Left lung (tissue), 4 donors: ENCODE measurements at regions not wholly inside any gene's neighbourhood (a gene's known extent, or its start where the extent isn't known, plus 50 kb on each side); places are given as distances from the start of the nearest gene placed in this dataset.

Experiments used
- ATAC-seq: fragments of 200-7000 bp; cut with Tn5 transposase; one replicate; pipeline ENCODE4 v1.9.1; 2020; ENCODE audit warnings: moderate library complexity
- DNase-seq, 4 donors: peaks; one replicate each; pipeline ENCODE4 v3.0.0-alpha.2; 2013 to 2020
- H3K27ac ChIP-seq, 2 donors: fragments of 200-600 bp; sonication (generic) in 1 of 2; one replicate each; pipeline versions ENCODE4 v1.5.0 to v1.8.0; 2020 to 2021
- H3K27me3 ChIP-seq, 2 donors: fragments of 200-600 bp; sonication (generic) in 1 of 2; one replicate each; pipeline versions ENCODE4 v1.5.0 to v1.8.0; 2020 to 2021
- H3K36me3 ChIP-seq, 2 donors: fragments of 200-600 bp; sonication (generic) in 1 of 2; one replicate each; pipeline versions ENCODE4 v1.5.0 to v1.8.0; 2020 to 2021
- H3K4me1 ChIP-seq, 2 donors: fragments of 200-600 bp; one replicate each; pipeline ENCODE4 v1.8.0; 2021
- H3K4me3 ChIP-seq, 2 donors: fragments of 200-600 bp; sonication (generic) in 1 of 2; one replicate each; pipeline versions ENCODE4 v1.5.0 to v1.8.0; 2020 to 2021; ENCODE audit warnings: mild to moderate bottlenecking in 1 of 2
- H3K9me3 ChIP-seq, 2 donors: fragments of 200-600 bp; sonication (generic) in 1 of 2; one replicate each; pipeline versions ENCODE4 v1.5.0 to v1.8.0; 2020 to 2021
- intact Hi-C, 2 donors: fragments of 100-400 bp; cut with DNase I; formaldehyde crosslinking; loops; one replicate each; pipeline versions ENCODE4 v1.11.2 to v1.14.2; 2022
- TF ChIP-seq, protein P1 (sequence below), 2 donors: fragments of 200-600 bp; sonication (generic) in 1 of 2; IDR thresholded peaks; one replicate each; pipeline versions ENCODE4 v1.5.0 to v1.8.0; 2021; ENCODE audit warnings: antibody characterized with exemption in 2 of 2
- donor health status: DM: no; HTN: yes; CAD: no.
- donor health status: DM: no; HTN: no; CAD: no.

DNA sequence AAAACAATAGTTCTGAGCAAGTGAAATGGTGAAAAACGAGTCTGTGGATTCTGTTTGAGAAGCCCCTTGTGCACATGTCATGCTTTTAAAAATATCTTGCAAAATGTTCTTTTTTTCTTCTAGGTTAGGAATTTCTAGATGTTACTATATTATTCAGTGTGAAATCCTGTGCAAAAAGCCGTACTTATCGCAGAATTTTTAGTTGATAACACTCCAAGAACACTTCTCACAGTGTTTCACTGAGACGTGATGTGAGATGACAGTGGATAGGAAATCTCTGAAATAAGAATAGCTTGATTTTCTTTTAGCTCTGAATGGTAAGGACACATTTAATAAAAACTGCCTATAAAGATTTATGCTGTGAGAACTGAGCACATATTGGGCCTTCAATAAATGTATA, 234.5 kb downstream of the SNAPC1 start:
- Histone ChIP-seq H3K27me3 (no peaks in the 10 kb centered on the region), H3K27ac (no peak overlapping the region), H3K9me3 (no peaks in the 10 kb centered on the region), H3K36me3 (no peaks in the 10 kb centered on the region), H3K4me1 (no peaks in the 10 kb centered on the region), H3K4me3 (no peak overlapping the region)
- DNase-seq (no peak), ATAC-seq (no peak)
- intact Hi-C loops: no loop called here
- TF ChIP-seq, protein P1, sequence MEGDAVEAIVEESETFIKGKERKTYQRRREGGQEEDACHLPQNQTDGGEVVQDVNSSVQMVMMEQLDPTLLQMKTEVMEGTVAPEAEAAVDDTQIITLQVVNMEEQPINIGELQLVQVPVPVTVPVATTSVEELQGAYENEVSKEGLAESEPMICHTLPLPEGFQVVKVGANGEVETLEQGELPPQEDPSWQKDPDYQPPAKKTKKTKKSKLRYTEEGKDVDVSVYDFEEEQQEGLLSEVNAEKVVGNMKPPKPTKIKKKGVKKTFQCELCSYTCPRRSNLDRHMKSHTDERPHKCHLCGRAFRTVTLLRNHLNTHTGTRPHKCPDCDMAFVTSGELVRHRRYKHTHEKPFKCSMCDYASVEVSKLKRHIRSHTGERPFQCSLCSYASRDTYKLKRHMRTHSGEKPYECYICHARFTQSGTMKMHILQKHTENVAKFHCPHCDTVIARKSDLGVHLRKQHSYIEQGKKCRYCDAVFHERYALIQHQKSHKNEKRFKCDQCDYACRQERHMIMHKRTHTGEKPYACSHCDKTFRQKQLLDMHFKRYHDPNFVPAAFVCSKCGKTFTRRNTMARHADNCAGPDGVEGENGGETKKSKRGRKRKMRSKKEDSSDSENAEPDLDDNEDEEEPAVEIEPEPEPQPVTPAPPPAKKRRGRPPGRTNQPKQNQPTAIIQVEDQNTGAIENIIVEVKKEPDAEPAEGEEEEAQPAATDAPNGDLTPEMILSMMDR (IDR thresholded peaks at IDR 0.05): no peak

DNA sequence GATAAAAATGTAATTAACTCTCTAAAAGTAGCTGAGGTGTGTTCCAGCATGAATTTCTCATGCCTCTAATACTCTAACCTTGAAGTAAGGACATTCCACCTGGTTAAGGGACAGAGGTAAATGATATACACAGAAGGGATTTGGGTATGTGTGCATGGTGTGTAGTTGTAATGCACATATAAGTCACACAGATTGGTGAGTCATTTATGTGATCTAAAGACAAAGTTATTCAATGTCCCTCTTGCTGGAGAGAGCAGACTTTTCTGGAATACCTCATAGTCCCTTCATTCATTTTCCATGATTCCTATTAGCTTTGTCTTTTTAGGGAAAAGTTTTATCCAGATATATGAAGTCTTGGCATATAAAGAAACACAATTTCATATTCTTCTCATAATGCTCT, 234.9 kb downstream of the SNAPC1 start:
- H3K4me3 ChIP-seq: no peak overlapping the region
- intact Hi-C loops: no loop called here
- DNase-seq (no peak), ATAC-seq (no peak)
- no peaks in the 10 kb centered on the region for H3K4me1 ChIP-seq
- H3K9me3 ChIP-seq: no peaks in the 10 kb centered on the region
- H3K27ac ChIP-seq: no peak overlapping the region
- TF ChIP-seq, protein P1 (IDR thresholded peaks at IDR 0.05): no peak
- H3K36me3 ChIP-seq: no peaks in the 10 kb centered on the region
- H3K27me3 ChIP-seq: no peaks in the 10 kb centered on the region

DNA sequence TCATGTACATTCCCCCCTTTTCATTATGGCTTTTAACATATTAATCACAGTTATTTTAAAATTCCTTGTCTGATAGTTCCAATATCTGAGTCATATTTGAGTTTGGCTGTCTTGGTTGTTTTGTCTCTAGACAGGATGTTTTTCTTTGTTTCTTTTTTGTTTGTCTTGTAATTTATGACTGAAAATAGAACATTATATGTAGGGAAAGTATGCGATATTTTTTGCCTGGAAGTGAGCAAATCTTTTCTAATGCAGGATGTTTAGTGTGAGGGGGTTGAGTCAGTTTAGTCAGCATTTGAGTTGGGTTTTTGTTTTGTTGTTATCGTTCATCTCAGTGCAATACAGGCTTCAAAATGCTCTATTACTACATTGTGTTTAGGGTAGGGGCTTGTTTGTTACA, 239.7 kb downstream of the SNAPC1 start:
- intact Hi-C loops: no loop called here

DNA sequence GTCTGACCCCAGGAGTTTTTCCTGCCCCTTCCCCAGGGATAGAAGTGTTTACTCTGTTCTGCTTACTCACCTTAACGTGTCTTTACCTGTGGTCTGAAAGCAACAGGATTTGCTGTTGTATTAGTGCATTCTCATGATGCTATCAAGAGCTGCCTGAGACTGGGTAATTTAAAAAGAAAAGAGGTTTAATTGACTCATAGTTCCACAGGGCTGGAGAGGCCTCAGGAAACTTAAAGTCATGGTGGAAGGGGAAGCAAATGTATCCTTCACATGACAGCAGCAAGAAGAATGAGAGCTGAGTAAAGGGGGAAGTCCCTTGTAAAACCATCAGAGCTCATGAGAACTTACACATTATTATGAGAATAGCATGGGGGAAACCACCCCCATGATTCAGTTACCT, 240.4 kb downstream of the SNAPC1 start:
- no peak for ATAC-seq
- no peak for DNase-seq
- Histone ChIP-seq H3K4me3 (no peak overlapping the region), H3K27me3 (no peaks in the 10 kb centered on the region), H3K4me1 (no peaks in the 10 kb centered on the region), H3K9me3 (peaks cover 0 to 3% of the 10 kb centered on the region in 2 donors), H3K27ac (no peak overlapping the region), H3K36me3 (no peaks in the 10 kb centered on the region)
- TF ChIP-seq, protein P1 (IDR thresholded peaks at IDR 0.05): no peak
- intact Hi-C loops: no loop called here

More for the DNA sequence above, 239.7 kb downstream of the SNAPC1 start:
- no peaks in the 10 kb centered on the region for H3K36me3 ChIP-seq
- no peak overlapping the region for H3K4me3 ChIP-seq
- no peak for DNase-seq
- no peaks in the 10 kb centered on the region for H3K27me3 ChIP-seq
- no peaks in the 10 kb centered on the region for H3K4me1 ChIP-seq
- TF ChIP-seq, protein P1 (IDR thresholded peaks at IDR 0.05): no peak
- H3K9me3 ChIP-seq: peaks cover 0 to 3% of the 10 kb centered on the region in 2 donors
- ATAC-seq: no peak
- no peak overlapping the region for H3K27ac ChIP-seq

DNA sequence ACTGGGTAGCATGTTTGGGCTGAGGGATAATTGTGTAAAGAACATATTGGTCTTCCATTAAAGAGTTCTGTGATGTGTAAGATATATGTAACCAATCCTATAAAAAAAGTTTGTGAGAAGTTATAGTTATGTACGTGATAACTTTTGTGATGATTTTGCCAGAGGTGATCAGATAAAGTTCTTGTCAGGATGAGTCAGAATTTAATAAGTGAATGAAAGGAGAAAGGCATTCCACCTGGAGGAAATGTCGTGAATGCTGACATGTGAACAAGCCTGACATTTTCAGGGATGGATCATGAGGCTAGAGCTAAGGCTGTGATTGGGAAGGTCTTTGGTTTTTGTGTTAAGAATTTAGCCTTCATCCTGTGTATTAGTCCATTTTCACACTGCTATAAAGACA, 241.5 kb downstream of the SNAPC1 start:
- no peak overlapping the region for H3K4me3 ChIP-seq
- H3K36me3 ChIP-seq: no peaks in the 10 kb centered on the region
- DNase-seq: no peak
- no peaks in the 10 kb centered on the region for H3K4me1 ChIP-seq
- intact Hi-C loops: no loop called here
- H3K27ac ChIP-seq: no peak overlapping the region
- TF ChIP-seq, protein P1 (IDR thresholded peaks at IDR 0.05): no peak
- no peaks in the 10 kb centered on the region for H3K27me3 ChIP-seq
- no peak for ATAC-seq
- H3K9me3 ChIP-seq: peaks cover 0 to 3% of the 10 kb centered on the region in 2 donors
